ENCODE measurements at regions not wholly inside any gene's neighbourhood (a gene's known extent, or its start where the extent isn't known, plus 50 kb on each side); places are given as distances from the start of the nearest gene placed in this dataset.

DNA sequence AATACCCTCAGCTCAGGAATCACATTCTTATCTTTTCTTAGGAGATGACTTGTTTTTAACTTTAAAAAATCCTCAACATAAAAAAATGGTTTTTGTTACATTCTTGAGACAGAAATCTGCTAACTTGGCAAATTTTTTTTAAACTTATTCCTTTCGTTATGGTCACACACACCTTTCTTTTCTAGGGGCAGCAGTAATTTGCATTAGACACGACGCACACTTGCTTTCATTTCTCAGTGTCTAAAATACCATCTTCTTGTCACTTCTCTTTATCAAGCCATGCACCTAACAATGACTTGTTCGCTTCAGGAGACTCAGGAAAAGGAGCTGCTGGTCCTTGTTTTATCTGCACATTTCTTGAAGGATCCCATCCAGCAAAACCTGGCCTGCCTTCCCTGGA lies 112.6 kb upstream of the TBL1X start:
- Histone ChIP-seq H3K27ac (ENCODE audit: extremely low read depth, low read depth, low read length) (no peak overlapping the region), H3K4me1 (ENCODE audit: control insufficient read depth, insufficient read depth, low read length) (no peaks in the 10 kb centered on the region)

DNA sequence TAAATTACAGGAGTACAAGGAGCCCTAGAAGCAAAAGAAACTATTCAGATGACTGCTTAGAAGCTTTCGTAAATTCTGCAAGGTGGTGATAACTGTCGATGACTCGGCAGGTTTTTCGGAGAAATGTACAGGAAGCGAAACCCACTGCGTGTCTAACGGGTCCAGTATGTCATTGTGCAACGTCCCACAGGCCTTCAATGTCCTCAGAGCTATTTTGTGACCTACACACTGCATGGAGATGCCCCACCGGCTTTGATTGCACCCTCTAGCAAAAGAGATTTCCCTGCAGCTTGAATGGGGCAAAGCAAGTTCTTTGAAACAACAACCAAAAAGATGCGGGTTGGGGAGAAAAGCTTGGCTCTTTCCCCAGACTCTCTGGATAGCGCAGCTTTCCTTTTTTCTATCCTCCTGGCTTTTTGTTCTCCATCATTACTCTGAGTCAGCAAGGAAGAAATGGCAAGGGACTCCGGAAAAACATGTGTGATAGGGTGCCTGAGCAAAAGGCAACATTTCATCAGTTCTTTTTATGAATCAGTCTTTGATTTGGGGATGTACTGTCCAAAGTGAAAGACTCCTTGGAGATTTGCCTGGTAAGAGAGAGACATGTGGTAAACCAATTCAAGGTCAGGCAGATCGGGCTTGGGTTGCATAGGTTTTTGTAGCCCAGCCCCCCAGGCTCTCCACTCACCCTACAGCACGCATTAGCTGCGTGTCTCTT lies 112.0 kb upstream of the TBL1X start:
- CTCF ChIA-PET, result no interaction called here
- POLR2A ChIA-PET, result no interaction called here
- Histone ChIP-seq H3K4me1 (ENCODE audit: control insufficient read depth, insufficient read depth, low read length) (no peaks in the 10 kb centered on the region), H3K36me3 (ENCODE audit: control insufficient read depth in 2 of 2, insufficient read depth in 1 of 2, low read length in 2 of 2) (no peaks in the 10 kb centered on the region), H3K4me3 (ENCODE audit: low read depth, low read length) (no peak overlapping the region), H3K27ac (ENCODE audit: extremely low read depth, low read depth, low read length) (no peak overlapping the region), H3K9me3 (ENCODE audit: control insufficient read depth, insufficient read depth, low read depth, low read length) (no peaks in the 10 kb centered on the region)
- TF ChIP-seq, protein P1, sequence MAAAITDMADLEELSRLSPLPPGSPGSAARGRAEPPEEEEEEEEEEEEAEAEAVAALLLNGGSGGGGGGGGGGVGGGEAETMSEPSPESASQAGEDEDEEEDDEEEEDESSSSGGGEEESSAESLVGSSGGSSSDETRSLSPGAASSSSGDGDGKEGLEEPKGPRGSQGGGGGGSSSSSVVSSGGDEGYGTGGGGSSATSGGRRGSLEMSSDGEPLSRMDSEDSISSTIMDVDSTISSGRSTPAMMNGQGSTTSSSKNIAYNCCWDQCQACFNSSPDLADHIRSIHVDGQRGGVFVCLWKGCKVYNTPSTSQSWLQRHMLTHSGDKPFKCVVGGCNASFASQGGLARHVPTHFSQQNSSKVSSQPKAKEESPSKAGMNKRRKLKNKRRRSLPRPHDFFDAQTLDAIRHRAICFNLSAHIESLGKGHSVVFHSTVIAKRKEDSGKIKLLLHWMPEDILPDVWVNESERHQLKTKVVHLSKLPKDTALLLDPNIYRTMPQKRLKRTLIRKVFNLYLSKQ (tag by site-specific recombination; IDR thresholded peaks at IDR 0.05; ENCODE audit: borderline replicate concordance), result no peak
- TF ChIP-seq, protein P2, sequence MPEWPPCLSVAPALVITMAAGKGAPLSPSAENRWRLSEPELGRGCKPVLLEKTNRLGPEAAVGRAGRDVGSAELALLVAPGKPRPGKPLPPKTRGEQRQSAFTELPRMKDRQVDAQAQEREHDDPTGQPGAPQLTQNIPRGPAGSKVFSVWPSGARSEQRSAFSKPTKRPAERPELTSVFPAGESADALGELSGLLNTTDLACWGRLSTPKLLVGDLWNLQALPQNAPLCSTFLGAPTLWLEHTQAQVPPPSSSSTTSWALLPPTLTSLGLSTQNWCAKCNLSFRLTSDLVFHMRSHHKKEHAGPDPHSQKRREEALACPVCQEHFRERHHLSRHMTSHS (tag by site-specific recombination; IDR thresholded peaks at IDR 0.05), result no peak
- TF ChIP-seq ZSCAN23 (tag by site-specific recombination; IDR thresholded peaks at IDR 0.05), result no peak
- no peak for TF ChIP-seq ZNF138 (tag by site-specific recombination; IDR thresholded peaks at IDR 0.05; ENCODE audit: borderline replicate concordance)
- no peak for TF ChIP-seq ZSCAN16 (tag by site-specific recombination; IDR thresholded peaks at IDR 0.05)
- TF ChIP-seq ZNF24 (tag by site-specific recombination; IDR thresholded peaks at IDR 0.05), result no peak
- no peak for TF ChIP-seq HOXA7 (CRISPR knock-in tag; IDR thresholded peaks at IDR 0.05; ENCODE audit: borderline replicate concordance)
- TF ChIP-seq ZNF335 (tag by site-specific recombination; conservative IDR thresholded peaks at IDR 0.05), result no peak
- TF ChIP-seq ZNF146 (tag by site-specific recombination; IDR thresholded peaks at IDR 0.05), result no peak
- no peak for TF ChIP-seq ZNF624 (tag by site-specific recombination; IDR thresholded peaks at IDR 0.05)
- TF ChIP-seq WT1 (tag by site-specific recombination; IDR thresholded peaks at IDR 0.05), result no peak

More for the DNA sequence above, 112.6 kb upstream of the TBL1X start:
- ChIA-PET CTCF (no interaction called here), POLR2A (no interaction called here)
- H3K36me3 ChIP-seq (ENCODE audit: control insufficient read depth in 2 of 2, insufficient read depth in 1 of 2, low read length in 2 of 2), result no peaks in the 10 kb centered on the region
- H3K9me3 ChIP-seq (ENCODE audit: control insufficient read depth, insufficient read depth, low read depth, low read length), result no peaks in the 10 kb centered on the region
- TF ChIP-seq ZNF37A (tag by site-specific recombination; IDR thresholded peaks at IDR 0.05), result no peak
- TF ChIP-seq, protein P3, sequence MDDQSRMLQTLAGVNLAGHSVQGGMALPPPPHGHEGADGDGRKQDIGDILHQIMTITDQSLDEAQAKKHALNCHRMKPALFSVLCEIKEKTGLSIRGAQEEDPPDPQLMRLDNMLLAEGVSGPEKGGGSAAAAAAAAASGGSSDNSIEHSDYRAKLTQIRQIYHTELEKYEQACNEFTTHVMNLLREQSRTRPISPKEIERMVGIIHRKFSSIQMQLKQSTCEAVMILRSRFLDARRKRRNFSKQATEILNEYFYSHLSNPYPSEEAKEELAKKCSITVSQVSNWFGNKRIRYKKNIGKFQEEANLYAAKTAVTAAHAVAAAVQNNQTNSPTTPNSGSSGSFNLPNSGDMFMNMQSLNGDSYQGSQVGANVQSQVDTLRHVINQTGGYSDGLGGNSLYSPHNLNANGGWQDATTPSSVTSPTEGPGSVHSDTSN (CRISPR knock-in tag; IDR thresholded peaks at IDR 0.05), result no peak
- TF ChIP-seq, protein P4, sequence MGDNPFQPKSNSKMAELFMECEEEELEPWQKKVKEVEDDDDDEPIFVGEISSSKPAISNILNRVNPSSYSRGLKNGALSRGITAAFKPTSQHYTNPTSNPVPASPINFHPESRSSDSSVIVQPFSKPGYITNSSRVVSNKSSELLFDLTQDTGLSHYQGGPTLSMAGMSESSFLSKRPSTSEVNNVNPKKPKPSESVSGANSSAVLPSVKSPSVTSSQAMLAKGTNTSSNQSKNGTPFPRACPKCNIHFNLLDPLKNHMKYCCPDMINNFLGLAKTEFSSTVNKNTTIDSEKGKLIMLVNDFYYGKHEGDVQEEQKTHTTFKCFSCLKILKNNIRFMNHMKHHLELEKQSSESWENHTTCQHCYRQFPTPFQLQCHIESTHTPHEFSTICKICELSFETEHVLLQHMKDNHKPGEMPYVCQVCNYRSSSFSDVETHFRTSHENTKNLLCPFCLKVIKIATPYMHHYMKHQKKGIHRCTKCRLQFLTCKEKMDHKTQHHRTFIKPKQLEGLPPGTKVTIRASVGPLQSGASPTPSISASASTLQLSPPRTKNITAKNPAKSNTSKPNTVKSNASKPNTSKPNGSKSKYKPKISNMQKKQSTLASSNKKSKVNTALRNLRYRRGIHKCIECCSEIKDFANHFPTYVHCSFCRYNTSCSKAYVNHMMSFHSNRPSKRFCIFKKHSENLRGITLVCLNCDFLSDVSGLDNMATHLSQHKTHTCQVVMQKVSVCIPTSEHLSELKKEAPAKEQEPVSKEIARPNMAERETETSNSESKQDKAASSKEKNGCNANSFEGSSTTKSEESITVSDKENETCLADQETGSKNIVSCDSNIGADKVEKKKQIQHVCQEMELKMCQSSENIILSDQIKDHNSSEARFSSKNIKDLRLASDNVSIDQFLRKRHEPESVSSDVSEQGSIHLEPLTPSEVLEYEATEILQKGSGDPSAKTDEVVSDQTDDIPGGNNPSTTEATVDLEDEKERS (tag by site-specific recombination; IDR thresholded peaks at IDR 0.05), result no peak
- TF ChIP-seq ZNF292 (tag by site-specific recombination; IDR thresholded peaks at IDR 0.05; ENCODE audit: borderline replicate concordance, low read depth), result no peak
- no peak for TF ChIP-seq KLF9 (tag by site-specific recombination; IDR thresholded peaks at IDR 0.05; ENCODE audit: low read depth)
- TF ChIP-seq, protein P5, sequence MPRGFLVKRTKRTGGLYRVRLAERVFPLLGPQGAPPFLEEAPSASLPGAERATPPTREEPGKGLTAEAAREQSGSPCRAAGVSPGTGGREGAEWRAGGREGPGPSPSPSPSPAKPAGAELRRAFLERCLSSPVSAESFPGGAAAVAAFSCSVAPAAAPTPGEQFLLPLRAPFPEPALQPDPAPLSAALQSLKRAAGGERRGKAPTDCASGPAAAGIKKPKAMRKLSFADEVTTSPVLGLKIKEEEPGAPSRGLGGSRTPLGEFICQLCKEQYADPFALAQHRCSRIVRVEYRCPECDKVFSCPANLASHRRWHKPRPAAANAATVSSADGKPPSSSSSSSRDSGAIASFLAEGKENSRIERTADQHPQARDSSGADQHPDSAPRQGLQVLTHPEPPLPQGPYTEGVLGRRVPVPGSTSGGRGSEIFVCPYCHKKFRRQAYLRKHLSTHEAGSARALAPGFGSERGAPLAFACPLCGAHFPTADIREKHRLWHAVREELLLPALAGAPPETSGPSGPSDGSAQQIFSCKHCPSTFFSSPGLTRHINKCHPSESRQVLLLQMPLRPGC (tag by site-specific recombination; IDR thresholded peaks at IDR 0.05), result no peak
- TF ChIP-seq ZNF501 (tag by site-specific recombination; IDR thresholded peaks at IDR 0.05), result no peak
- no peak for TF ChIP-seq ZNF394 (tag by site-specific recombination; IDR thresholded peaks at IDR 0.05; ENCODE audit: borderline replicate concordance)
- TF ChIP-seq ZNF112 (tag by site-specific recombination; IDR thresholded peaks at IDR 0.05), result no peak
- no peak for TF ChIP-seq GLIS1 (tag by site-specific recombination; IDR thresholded peaks at IDR 0.05)
- TF ChIP-seq, protein P6, sequence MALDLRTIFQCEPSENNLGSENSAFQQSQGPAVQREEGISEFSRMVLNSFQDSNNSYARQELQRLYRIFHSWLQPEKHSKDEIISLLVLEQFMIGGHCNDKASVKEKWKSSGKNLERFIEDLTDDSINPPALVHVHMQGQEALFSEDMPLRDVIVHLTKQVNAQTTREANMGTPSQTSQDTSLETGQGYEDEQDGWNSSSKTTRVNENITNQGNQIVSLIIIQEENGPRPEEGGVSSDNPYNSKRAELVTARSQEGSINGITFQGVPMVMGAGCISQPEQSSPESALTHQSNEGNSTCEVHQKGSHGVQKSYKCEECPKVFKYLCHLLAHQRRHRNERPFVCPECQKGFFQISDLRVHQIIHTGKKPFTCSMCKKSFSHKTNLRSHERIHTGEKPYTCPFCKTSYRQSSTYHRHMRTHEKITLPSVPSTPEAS (tag by site-specific recombination; IDR thresholded peaks at IDR 0.05), result no peak
- TF ChIP-seq ZNF169 (tag by site-specific recombination; IDR thresholded peaks at IDR 0.05), result no peak
- TF ChIP-seq, protein P7, sequence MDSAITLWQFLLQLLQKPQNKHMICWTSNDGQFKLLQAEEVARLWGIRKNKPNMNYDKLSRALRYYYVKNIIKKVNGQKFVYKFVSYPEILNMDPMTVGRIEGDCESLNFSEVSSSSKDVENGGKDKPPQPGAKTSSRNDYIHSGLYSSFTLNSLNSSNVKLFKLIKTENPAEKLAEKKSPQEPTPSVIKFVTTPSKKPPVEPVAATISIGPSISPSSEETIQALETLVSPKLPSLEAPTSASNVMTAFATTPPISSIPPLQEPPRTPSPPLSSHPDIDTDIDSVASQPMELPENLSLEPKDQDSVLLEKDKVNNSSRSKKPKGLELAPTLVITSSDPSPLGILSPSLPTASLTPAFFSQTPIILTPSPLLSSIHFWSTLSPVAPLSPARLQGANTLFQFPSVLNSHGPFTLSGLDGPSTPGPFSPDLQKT (IDR thresholded peaks at IDR 0.05; ENCODE audit: borderline replicate concordance, low read depth, low read length), result no peak
- TF ChIP-seq ZNF248 (tag by site-specific recombination; IDR thresholded peaks at IDR 0.05), result no peak
- TF ChIP-seq ZNF416 (tag by site-specific recombination; IDR thresholded peaks at IDR 0.05), result no peak
- TF ChIP-seq ZNF391 (tag by site-specific recombination; IDR thresholded peaks at IDR 0.05; ENCODE audit: borderline replicate concordance, low read depth), result no peak
- no peak for TF ChIP-seq ZNF350 (tag by site-specific recombination; IDR thresholded peaks at IDR 0.05)
- TF ChIP-seq ZNF561 (tag by site-specific recombination; IDR thresholded peaks at IDR 0.05; ENCODE audit: borderline replicate concordance), result no peak
- TF ChIP-seq ZNF830 (tag by site-specific recombination; IDR thresholded peaks at IDR 0.05; ENCODE audit: low read depth), result no peak
- TF ChIP-seq MZF1 (tag by site-specific recombination; IDR thresholded peaks at IDR 0.05; ENCODE audit: borderline replicate concordance), result no peak
- H3K4me3 ChIP-seq (ENCODE audit: low read depth, low read length), result no peak overlapping the region
